B cell (primary cell): ENCODE measurements at regions not wholly inside any gene's neighbourhood (a gene's known extent, or its start where the extent isn't known, plus 50 kb on each side); places are given as distances from the start of the nearest gene placed in this dataset.

ENCODE experiments used
- ATAC-seq: fragments of 200-7000 bp; cut with Tn5 transposase; one replicate; pipeline ENCODE4 v1.10.0; 2021; ENCODE audit warnings: low read depth, mild to moderate bottlenecking, moderate number of reproducible peaks, moderate library complexity
- CTCF ChIA-PET: fragments of 350-600 bp; sonication (Branson Sonifier 250); formaldehyde crosslinking; loops from one replicate; lab custom pipeline; 2021; ENCODE audit warnings: antibody characterized with exemption, inconsistent platforms; lab: Charles Lee
- POLR2A ChIA-PET: fragments of 350-600 bp; sonication (Branson Sonifier 250); formaldehyde crosslinking; loops from one replicate; lab custom pipeline; 2021; ENCODE audit warnings: antibody characterized with exemption; lab: Charles Lee
- DNase-seq: peaks from one replicate; pipeline ENCODE4 v3.0.0; 2013
- H2AFZ ChIP-seq: 2 replicates; pipeline ENCODE4 v1.6.1; 2012; ENCODE audit warnings: mild to moderate bottlenecking, low read depth, low read length; ENCODE audit not compliant: insufficient read depth, poor library complexity, severe bottlenecking
- H3K27ac ChIP-seq, 2 donors: 1 replicate in 1 of 2; 2 replicates in 1 of 2; pipeline ENCODE4 v1.5.1; 2012 to 2013; ENCODE audit warnings: low read length in 2 of 2, mild to moderate bottlenecking in 2 of 2, moderate library complexity in 1 of 2
- H3K27me3 ChIP-seq, 4 experiments: fragments of 200-600 bp in 1 of 4; sonication (generic) in 1 of 4; replicated peaks in 1 of 4; 1 replicate in 2 of 4; 2 replicates in 2 of 4; pipeline versions ENCODE4 v1.6.1 to v1.7.0; 2013 to 2016; ENCODE audit warnings: low read length in 3 of 4, mild to moderate bottlenecking in 2 of 4, mixed read lengths in 1 of 4, moderate library complexity in 1 of 4; ENCODE audit not compliant: insufficient read depth in 4 of 4, control insufficient read depth in 3 of 4; ENCODE audit errors: control extremely low read depth in 1 of 4
- H3K36me3 ChIP-seq, 2 experiments: replicated peaks in 1 of 2; 1 replicate in 1 of 2; 2 replicates in 1 of 2; pipeline versions ENCODE4 v1.6.1 to v1.7.1; 2013; ENCODE audit warnings: low read length in 1 of 2; ENCODE audit not compliant: insufficient read depth in 2 of 2, control insufficient read depth in 1 of 2; ENCODE audit errors: control extremely low read depth in 1 of 2, extremely low read depth in 1 of 2
- H3K4me1 ChIP-seq, 2 donors: fragments of 200-600 bp in 1 of 2; sonication (generic) in 1 of 2; 1 replicate in 1 of 2; 2 replicates in 1 of 2; pipeline versions ENCODE4 v1.5.1 to v1.6.1; 2013 to 2017; ENCODE audit warnings: low read length in 2 of 2; ENCODE audit not compliant: control insufficient read depth in 2 of 2, insufficient read depth in 2 of 2
- H3K4me2 ChIP-seq: replicated peaks from 2 replicates; pipeline ENCODE3; 2012; ENCODE audit warnings: mild to moderate bottlenecking, low read depth, low read length; ENCODE audit not compliant: poor library complexity, severe bottlenecking
- H3K4me3 ChIP-seq, 5 experiments: fragments of 200-600 bp in 1 of 5; sonication (generic) in 1 of 5; 1 replicate in 3 of 5; 2 replicates in 2 of 5; pipeline versions ENCODE4 v1.5.1 to v1.7.0; 2011 to 2016; ENCODE audit warnings: low read length in 4 of 5, mild to moderate bottlenecking in 4 of 5, low read depth in 2 of 5, control low read depth in 1 of 5, moderate library complexity in 1 of 5; ENCODE audit not compliant: insufficient read depth in 1 of 5; ENCODE audit errors: control extremely low read depth in 1 of 5, extremely low read depth in 1 of 5
- H3K79me2 ChIP-seq: fragments of 200-600 bp; sonication (generic); one replicate; pipeline ENCODE4 v1.6.0; 2016; ENCODE audit warnings: low read length; ENCODE audit not compliant: control insufficient read depth, insufficient read depth
- H3K9ac ChIP-seq: fragments of 200-600 bp; sonication (generic); 2 replicates; pipeline ENCODE4 v1.6.1; 2017; ENCODE audit warnings: mild to moderate bottlenecking, low read length, moderate library complexity
- H3K9me3 ChIP-seq, 3 donors: one replicate each; pipeline versions ENCODE4 v1.6.1 to v1.7.1; 2013; ENCODE audit warnings: low read length in 2 of 3; ENCODE audit not compliant: control insufficient read depth in 2 of 3, insufficient read depth in 1 of 3; ENCODE audit errors: control extremely low read depth in 1 of 3
- H4K20me1 ChIP-seq: 2 replicates; pipeline ENCODE4 v1.6.0; 2012; ENCODE audit warnings: mild to moderate bottlenecking, low read length; ENCODE audit not compliant: insufficient read depth, control insufficient read depth, poor library complexity, severe bottlenecking
- H3K27ac Mint-ChIP-seq: one replicate; pipeline ENCODE4 v1.8.0; 2021; ENCODE audit warnings: mixed read lengths
- H3K27me3 Mint-ChIP-seq: one replicate; pipeline ENCODE4 v1.8.0; 2021; ENCODE audit warnings: mixed read lengths
- H3K4me1 Mint-ChIP-seq: one replicate; pipeline ENCODE4 v1.8.0; 2021; ENCODE audit warnings: mixed read lengths
- H3K4me3 Mint-ChIP-seq: one replicate; pipeline ENCODE4 v1.8.0; 2021; ENCODE audit warnings: mixed read lengths
- H3K9me3 Mint-ChIP-seq: one replicate; pipeline ENCODE4 v1.8.0; 2022; ENCODE audit warnings: mixed read lengths; ENCODE audit not compliant: insufficient read depth
- EZH2 ChIP-seq: IDR thresholded peaks from 2 replicates; pipeline ENCODE4 v1.6.1; 2012; ENCODE audit warnings: borderline replicate concordance, low read depth, mild to moderate bottlenecking, moderate library complexity, low read length; ENCODE audit not compliant: insufficient read depth, poor library complexity, severe bottlenecking
- WGBS: methylation state at CpG from one replicate; pipeline ENCODE4 v1.1.5; 2013; ENCODE audit warnings: missing lambda C conversion rate; ENCODE audit not compliant: insufficient coverage; 5-methylcytosine and 5-hydroxymethylcytosine counted together
- intact Hi-C: fragments of 100-400 bp; cut with micrococcal nuclease; formaldehyde crosslinking; loops from one replicate; pipeline ENCODE4 v1.10.0; 2022
- TF ChIP-seq, protein P1 (sequence below): fragments of 200-600 bp; IDR thresholded peaks from one replicate; pipeline ENCODE4 v1.8.0; 2022; ENCODE audit warnings: antibody characterized with exemption, mild to moderate bottlenecking

DNA sequence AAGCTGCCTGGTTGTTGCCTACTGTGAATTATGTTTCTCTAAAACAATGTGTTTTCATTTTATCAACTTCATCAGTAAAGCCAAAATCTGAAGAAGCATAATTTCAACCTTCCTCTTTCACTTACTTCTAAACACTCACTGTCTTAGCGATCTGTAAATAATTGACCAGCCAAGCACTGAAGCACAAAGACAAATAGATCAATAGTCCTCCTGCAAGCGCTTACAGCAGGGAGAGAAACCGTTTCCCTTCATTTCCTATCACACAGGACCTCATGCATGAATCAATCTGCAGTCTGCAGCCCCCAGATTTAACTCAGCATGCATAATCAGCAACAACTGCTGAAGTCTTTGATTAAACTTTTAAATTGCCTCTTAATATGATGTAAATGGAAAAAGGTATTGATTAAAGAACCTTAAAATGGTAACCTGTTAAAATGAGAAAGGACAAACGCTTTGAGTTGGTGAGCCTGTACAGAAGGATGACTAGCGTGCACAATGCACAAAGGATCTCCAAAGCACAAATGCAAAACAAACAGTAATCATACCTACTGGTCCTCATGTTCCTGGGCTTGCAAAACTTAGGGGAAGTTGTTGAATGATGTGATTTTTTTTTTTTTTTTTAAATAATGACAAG is 370.2 kb upstream of the ZNF385D start:
- no peak overlapping the region for H3K27ac Mint-ChIP-seq
- H3K4me3 Mint-ChIP-seq = no peak overlapping the region
- CTCF ChIA-PET = no interaction called here
- H3K9me3 ChIP-seq = no peaks in the 10 kb centered on the region
- H3K27me3 Mint-ChIP-seq = no peaks in the 10 kb centered on the region
- H3K4me2 ChIP-seq = no peak overlapping the region
- intact Hi-C loops = no loop called here
- no peaks in the 10 kb centered on the region for H3K9me3 Mint-ChIP-seq
- DNase-seq = no peak
- no peak overlapping the region for H2AFZ ChIP-seq
- no peaks in the 10 kb centered on the region for H3K4me1 ChIP-seq
- 88% methylated on average over 4 of the region's 5 CpGs for WGBS
- no peak for ATAC-seq
- no peaks in the 10 kb centered on the region for H3K79me2 ChIP-seq
- no peaks in the 10 kb centered on the region for H4K20me1 ChIP-seq
- no peaks in the 10 kb centered on the region for H3K36me3 ChIP-seq
- H3K9ac ChIP-seq = no peak overlapping the region
- no peak for TF ChIP-seq EZH2
- TF ChIP-seq, protein P1, sequence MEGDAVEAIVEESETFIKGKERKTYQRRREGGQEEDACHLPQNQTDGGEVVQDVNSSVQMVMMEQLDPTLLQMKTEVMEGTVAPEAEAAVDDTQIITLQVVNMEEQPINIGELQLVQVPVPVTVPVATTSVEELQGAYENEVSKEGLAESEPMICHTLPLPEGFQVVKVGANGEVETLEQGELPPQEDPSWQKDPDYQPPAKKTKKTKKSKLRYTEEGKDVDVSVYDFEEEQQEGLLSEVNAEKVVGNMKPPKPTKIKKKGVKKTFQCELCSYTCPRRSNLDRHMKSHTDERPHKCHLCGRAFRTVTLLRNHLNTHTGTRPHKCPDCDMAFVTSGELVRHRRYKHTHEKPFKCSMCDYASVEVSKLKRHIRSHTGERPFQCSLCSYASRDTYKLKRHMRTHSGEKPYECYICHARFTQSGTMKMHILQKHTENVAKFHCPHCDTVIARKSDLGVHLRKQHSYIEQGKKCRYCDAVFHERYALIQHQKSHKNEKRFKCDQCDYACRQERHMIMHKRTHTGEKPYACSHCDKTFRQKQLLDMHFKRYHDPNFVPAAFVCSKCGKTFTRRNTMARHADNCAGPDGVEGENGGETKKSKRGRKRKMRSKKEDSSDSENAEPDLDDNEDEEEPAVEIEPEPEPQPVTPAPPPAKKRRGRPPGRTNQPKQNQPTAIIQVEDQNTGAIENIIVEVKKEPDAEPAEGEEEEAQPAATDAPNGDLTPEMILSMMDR = no peak
- H3K27ac ChIP-seq = no peak overlapping the region
- no peaks in the 10 kb centered on the region for H3K27me3 ChIP-seq
- POLR2A ChIA-PET = no interaction called here
- H3K4me3 ChIP-seq = no peak overlapping the region
- H3K4me1 Mint-ChIP-seq = no peaks in the 10 kb centered on the region

DNA sequence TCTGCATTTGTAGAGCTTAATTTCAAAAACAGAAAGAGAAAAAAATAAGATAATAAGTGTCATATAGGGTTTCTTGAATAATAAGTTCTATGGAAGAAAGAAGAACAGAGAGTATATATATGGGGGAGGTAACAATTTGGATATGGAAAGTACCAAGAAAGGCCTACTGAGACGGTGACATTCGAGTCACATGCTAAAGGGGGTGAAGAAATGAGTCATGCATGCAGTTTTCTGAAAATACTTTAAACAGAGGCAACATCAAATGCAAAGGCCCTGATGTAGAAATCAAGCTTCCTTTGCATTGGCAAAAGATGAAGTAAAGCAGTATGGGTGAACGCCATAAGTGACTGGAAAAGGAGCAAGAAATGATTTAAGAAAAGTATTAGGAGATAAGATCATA is 371.6 kb upstream of the ZNF385D start:
- no peaks in the 10 kb centered on the region for H4K20me1 ChIP-seq
- no peaks in the 10 kb centered on the region for H3K4me1 ChIP-seq
- H3K27me3 ChIP-seq = no peaks in the 10 kb centered on the region
- H3K4me2 ChIP-seq = no peak overlapping the region
- Mint-ChIP-seq H3K4me1 (no peaks in the 10 kb centered on the region), H3K27ac (no peak overlapping the region), H3K9me3 (no peaks in the 10 kb centered on the region), H3K27me3 (no peaks in the 10 kb centered on the region), H3K4me3 (no peak overlapping the region)
- ChIA-PET CTCF (no interaction called here), POLR2A (no interaction called here)
- no peak overlapping the region for H3K4me3 ChIP-seq
- intact Hi-C loops = no loop called here
- WGBS = 85% methylated on average over 2 of the region's 3 CpGs
- H3K36me3 ChIP-seq = no peaks in the 10 kb centered on the region
- no peak overlapping the region for H3K9ac ChIP-seq
- no peak overlapping the region for H3K27ac ChIP-seq
- no peaks in the 10 kb centered on the region for H3K79me2 ChIP-seq
- ATAC-seq (no peak), DNase-seq (no peak)
- no peaks in the 10 kb centered on the region for H3K9me3 ChIP-seq
- no peak overlapping the region for H2AFZ ChIP-seq
- TF ChIP-seq, protein P1 = no peak
- no peak for TF ChIP-seq EZH2
